GM18517 (cell line): ENCODE measurements at regions not wholly inside any gene's neighbourhood (a gene's known extent, or its start where the extent isn't known, plus 50 kb on each side); places are given as distances from the start of the nearest gene placed in this dataset.

Experiments
- ATAC-seq: cut with Tn5 transposase; IDR thresholded peaks from one replicate; pipeline ENCODE4 v1.9.1; 2021; ENCODE audit warnings: mild to moderate bottlenecking, moderate library complexity; ENCODE audit not compliant: unreplicated experiment

GRCh38 chr2:15701341-15701907, 109.8 kb downstream of the DDX1 start:
- ATAC-seq, result no peak

- ATAC-seq, result no peak
Measured at GRCh38 chr2:15701991-15702390, 110.3 kb downstream of the DDX1 start.

GRCh38 chr2:15702452-15702851, 110.8 kb downstream of the DDX1 start:
- ATAC-seq, result no peak

GRCh38 chr2:15703365-15703869, 111.7 kb downstream of the DDX1 start:
- no peak for ATAC-seq

- no peak for ATAC-seq
Measured at GRCh38 chr2:15704086-15704787, 112.6 kb downstream of the DDX1 start.

GRCh38 chr2:15704788-15705115, 113.1 kb downstream of the DDX1 start:
- ATAC-seq, result no peak

- ATAC-seq, result no peak
Measured at GRCh38 chr2:15705310-15705709, 113.6 kb downstream of the DDX1 start.

GRCh38 chr2:15705839-15706386, 114.2 kb downstream of the DDX1 start:
- no peak for ATAC-seq

GRCh38 chr2:15706424-15706823, 114.8 kb downstream of the DDX1 start:
- no peak for ATAC-seq

GRCh38 chr2:15706986-15707632, 115.4 kb downstream of the DDX1 start:
- ATAC-seq, result no peak

- ATAC-seq, result no peak
Measured at GRCh38 chr2:15708161-15708560, 116.5 kb downstream of the DDX1 start.

GRCh38 chr2:15708865-15709820, 117.5 kb downstream of the DDX1 start:
- ATAC-seq, result no peak

GRCh38 chr2:15711126-15711860, 119.6 kb downstream of the DDX1 start:
- no peak for ATAC-seq

GRCh38 chr2:15712551-15713342, 121.1 kb downstream of the DDX1 start:
- no peak for ATAC-seq

GRCh38 chr2:15713475-15713874, 121.8 kb downstream of the DDX1 start:
- ATAC-seq, result no peak

- no peak for ATAC-seq
Measured at GRCh38 chr2:15714002-15714401, 122.3 kb downstream of the DDX1 start.

- ATAC-seq, result no peak
Measured at GRCh38 chr2:15714609-15715008, 122.9 kb downstream of the DDX1 start.

- ATAC-seq, result no peak
Measured at GRCh38 chr2:15715596-15715995, 123.9 kb downstream of the DDX1 start.
